ENCODE measurements at regions not wholly inside any gene's neighbourhood (a gene's known extent, or its start where the extent isn't known, plus 50 kb on each side); places are given as distances from the start of the nearest gene placed in this dataset.

DNA sequence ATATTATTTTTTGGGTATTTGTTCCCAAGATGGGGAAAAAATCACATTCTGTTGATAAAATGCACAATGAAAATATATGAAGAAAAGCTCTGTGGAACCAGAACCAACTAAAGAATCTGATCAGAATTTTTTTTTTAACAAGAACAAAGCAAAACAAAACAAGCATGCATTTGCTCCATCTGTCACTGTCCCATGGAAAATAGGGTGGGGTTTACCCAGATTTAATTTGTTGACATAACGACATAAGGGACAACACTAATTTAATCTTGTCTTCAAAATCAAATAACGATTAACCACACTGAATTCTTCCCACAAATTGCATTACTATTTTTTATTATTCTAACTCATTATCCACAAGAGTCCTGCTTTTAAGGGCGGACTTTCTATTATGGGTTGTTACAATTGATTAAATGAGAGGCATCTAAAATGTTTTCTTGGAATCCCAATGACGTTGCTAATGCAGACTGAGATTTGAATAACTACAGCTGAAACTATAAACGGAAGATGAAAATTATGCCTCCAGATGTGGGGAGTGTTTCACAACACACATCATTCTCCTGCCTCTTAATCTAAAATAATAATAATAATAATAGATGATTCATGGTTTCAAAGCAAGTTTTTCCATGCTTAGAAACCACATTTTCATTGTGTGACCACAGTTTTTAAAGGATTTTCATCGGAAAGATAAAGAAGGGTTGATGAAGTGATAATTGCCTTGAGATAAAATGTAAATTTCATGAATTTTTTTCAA, 307.0 kb upstream of the CPEB2 start:
- H3K4me2 ChIP-seq (ENCODE audit: low read length): no peak overlapping the region
- no peaks in the 10 kb centered on the region for H3K4me1 ChIP-seq (ENCODE audit: control insufficient read depth, insufficient read depth, low read length)
- no peak overlapping the region for H3K4me3 ChIP-seq (ENCODE audit: low read length)
- no peaks in the 10 kb centered on the region for H3K27me3 ChIP-seq (ENCODE audit: control insufficient read depth, insufficient read depth, low read length)
- H3K36me3 ChIP-seq (ENCODE audit: insufficient read depth, low read length): no peaks in the 10 kb centered on the region
- H3K9ac ChIP-seq (ENCODE audit: low read depth, low read length): no peak overlapping the region
- no peaks in the 10 kb centered on the region for H3K9me3 ChIP-seq (replicated peaks; ENCODE audit: low read length)

DNA sequence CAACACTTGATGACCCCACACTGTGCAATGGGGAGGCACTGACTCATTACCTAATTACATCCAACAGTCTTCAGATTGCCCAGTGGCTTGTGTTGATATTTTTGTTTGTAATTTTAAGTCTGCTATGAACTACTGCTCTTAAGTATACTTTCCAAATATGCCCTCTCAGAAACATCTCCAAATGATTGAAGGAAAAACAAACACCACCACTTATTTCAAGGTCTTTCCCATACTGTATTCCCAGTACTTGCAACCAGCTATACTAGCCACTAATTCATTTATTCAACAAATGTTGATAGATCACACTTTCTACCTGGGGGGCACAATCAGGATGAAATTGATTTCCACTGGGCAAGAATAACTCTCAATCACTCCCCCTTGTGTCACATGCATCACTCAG, 302.2 kb upstream of the CPEB2 start:
- Histone ChIP-seq H3K27me3 (ENCODE audit: control insufficient read depth, insufficient read depth, low read length) (no peaks in the 10 kb centered on the region), H3K4me1 (ENCODE audit: control insufficient read depth, insufficient read depth, low read length) (no peaks in the 10 kb centered on the region), H3K4me3 (ENCODE audit: low read length) (no peak overlapping the region), H3K36me3 (ENCODE audit: insufficient read depth, low read length) (no peaks in the 10 kb centered on the region), H3K4me2 (ENCODE audit: low read length) (no peak overlapping the region), H3K9ac (ENCODE audit: low read depth, low read length) (no peak overlapping the region), H3K9me3 (replicated peaks; ENCODE audit: low read length) (no peaks in the 10 kb centered on the region)

DNA sequence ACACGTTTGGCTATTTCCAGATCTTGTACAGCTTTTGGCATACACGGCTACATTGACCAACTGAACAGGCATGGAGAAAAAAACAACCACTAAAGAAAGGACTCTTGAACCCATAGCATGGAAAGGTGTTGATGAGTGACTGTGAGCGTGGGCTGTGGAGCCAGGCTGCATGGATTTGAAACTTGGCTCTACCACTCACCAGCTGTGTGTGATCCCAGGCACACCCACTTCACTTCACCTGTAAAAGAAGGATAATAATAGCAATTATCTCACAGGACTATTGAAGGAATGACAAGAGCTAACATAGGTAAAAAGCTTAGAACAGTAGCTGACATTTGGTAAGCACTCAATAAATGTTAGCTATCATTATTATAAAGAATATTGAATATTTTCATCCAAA, 301.7 kb upstream of the CPEB2 start:
- no peaks in the 10 kb centered on the region for H3K4me1 ChIP-seq (ENCODE audit: control insufficient read depth, insufficient read depth, low read length)
- no peaks in the 10 kb centered on the region for H3K9me3 ChIP-seq (replicated peaks; ENCODE audit: low read length)
- no peaks in the 10 kb centered on the region for H3K36me3 ChIP-seq (ENCODE audit: insufficient read depth, low read length)
- no peaks in the 10 kb centered on the region for H3K27me3 ChIP-seq (ENCODE audit: control insufficient read depth, insufficient read depth, low read length)
- no peak overlapping the region for H3K4me2 ChIP-seq (ENCODE audit: low read length)
- H3K9ac ChIP-seq (ENCODE audit: low read depth, low read length): no peak overlapping the region
- no peak overlapping the region for H3K4me3 ChIP-seq (ENCODE audit: low read length)

DNA sequence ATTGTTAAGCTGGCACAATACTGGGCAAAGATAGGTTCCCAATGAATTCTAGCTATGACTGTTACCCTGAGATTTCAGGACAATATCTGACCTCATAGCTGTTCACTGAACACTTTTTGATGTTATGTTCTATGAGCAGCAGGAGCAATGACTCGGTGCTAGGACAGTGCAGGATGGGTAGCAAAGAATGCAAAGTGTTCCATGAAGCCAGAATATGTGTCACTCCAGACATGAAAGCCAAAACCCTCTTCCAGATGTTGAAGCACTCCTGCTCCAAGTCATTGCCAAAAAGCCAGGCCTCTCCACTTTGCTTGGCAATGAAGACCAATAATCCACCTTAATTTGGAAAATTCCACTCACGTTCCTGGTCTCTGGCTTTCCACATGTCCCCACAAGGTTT, 300.9 kb upstream of the CPEB2 start:
- Histone ChIP-seq H3K9ac (ENCODE audit: low read depth, low read length) (no peak overlapping the region), H3K4me2 (ENCODE audit: low read length) (no peak overlapping the region), H3K36me3 (ENCODE audit: insufficient read depth, low read length) (no peaks in the 10 kb centered on the region), H3K27me3 (ENCODE audit: control insufficient read depth, insufficient read depth, low read length) (no peaks in the 10 kb centered on the region), H3K4me3 (ENCODE audit: low read length) (no peak overlapping the region), H3K9me3 (replicated peaks; ENCODE audit: low read length) (no peaks in the 10 kb centered on the region), H3K4me1 (ENCODE audit: control insufficient read depth, insufficient read depth, low read length) (no peaks in the 10 kb centered on the region)

DNA sequence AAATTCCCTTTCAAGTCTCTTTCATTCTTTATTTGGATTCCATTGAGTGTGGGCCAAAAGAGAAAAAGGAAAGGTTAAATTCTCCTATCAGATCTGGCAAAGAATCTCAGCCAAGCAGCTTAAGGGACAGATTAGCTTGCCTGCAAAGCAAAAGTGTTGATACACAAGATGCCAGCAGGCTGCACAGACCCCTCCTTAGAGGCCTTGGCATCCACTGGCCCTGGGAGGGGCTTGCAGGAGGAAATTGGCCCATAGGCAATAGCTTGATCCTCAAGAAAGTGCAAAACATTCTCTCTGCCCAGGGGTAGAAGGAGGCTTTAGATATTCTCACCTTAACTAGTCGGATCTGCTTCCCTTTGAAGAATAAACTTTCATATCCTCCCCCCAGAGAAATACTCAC, 300.4 kb upstream of the CPEB2 start:
- H3K4me2 ChIP-seq (ENCODE audit: low read length): no peak overlapping the region
- H3K27me3 ChIP-seq (ENCODE audit: control insufficient read depth, insufficient read depth, low read length): no peaks in the 10 kb centered on the region
- no peak overlapping the region for H3K4me3 ChIP-seq (ENCODE audit: low read length)
- no peaks in the 10 kb centered on the region for H3K36me3 ChIP-seq (ENCODE audit: insufficient read depth, low read length)
- no peak overlapping the region for H3K9ac ChIP-seq (ENCODE audit: low read depth, low read length)
- no peaks in the 10 kb centered on the region for H3K4me1 ChIP-seq (ENCODE audit: control insufficient read depth, insufficient read depth, low read length)
- H3K9me3 ChIP-seq (replicated peaks; ENCODE audit: low read length): no peaks in the 10 kb centered on the region

DNA sequence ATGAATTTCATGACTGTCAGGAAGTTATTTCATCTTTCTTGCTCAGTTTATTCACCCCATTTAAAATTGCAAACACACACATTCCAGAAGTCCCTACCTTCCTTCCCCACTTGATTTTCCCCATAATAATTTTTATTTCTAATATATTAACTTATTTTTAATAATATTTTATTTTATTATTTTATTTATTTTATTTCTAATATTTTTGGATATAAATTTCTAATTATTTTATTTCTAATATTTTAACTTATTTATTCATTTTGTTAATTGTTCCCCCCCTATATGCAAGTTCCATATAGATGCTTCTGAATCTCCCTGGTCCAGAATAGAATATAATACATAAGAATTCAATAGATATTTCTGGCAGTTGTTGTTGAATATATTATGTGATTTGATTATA, 293.7 kb upstream of the CPEB2 start:
- H3K27me3 ChIP-seq (ENCODE audit: control insufficient read depth, insufficient read depth, low read length): no peaks in the 10 kb centered on the region
- H3K9me3 ChIP-seq (replicated peaks; ENCODE audit: low read length): no peaks in the 10 kb centered on the region
- H3K4me1 ChIP-seq (ENCODE audit: control insufficient read depth, insufficient read depth, low read length): no peaks in the 10 kb centered on the region
- H3K4me3 ChIP-seq (ENCODE audit: low read length): no peak overlapping the region
- no peak overlapping the region for H3K9ac ChIP-seq (ENCODE audit: low read depth, low read length)
- no peaks in the 10 kb centered on the region for H3K36me3 ChIP-seq (ENCODE audit: insufficient read depth, low read length)
- H3K4me2 ChIP-seq (ENCODE audit: low read length): no peak overlapping the region

DNA sequence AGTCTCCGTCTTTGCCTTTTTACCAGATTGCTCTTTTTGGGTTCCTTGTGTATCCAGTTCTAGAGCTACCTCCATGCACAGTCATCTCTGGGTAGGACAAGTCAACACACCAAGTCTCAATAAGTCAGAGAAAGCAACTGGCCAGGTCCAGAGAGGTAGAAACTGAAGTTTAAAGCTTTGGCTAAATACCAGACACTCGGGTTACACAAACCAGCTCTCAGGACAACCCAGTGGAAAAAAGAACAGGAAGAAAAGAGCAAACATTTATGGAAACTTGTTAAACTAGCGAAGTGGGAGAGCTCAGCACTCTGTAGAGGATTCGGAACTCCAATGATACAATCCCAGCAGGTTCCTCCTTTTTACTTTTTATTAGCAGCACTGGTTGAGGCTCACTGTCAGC, 291.0 kb upstream of the CPEB2 start:
- Histone ChIP-seq H3K36me3 (ENCODE audit: insufficient read depth, low read length) (no peaks in the 10 kb centered on the region), H3K4me1 (ENCODE audit: control insufficient read depth, insufficient read depth, low read length) (no peaks in the 10 kb centered on the region), H3K4me2 (ENCODE audit: low read length) (no peak overlapping the region), H3K4me3 (ENCODE audit: low read length) (no peak overlapping the region), H3K9me3 (replicated peaks; ENCODE audit: low read length) (no peaks in the 10 kb centered on the region), H3K9ac (ENCODE audit: low read depth, low read length) (no peak overlapping the region), H3K27me3 (ENCODE audit: control insufficient read depth, insufficient read depth, low read length) (no peaks in the 10 kb centered on the region)

DNA sequence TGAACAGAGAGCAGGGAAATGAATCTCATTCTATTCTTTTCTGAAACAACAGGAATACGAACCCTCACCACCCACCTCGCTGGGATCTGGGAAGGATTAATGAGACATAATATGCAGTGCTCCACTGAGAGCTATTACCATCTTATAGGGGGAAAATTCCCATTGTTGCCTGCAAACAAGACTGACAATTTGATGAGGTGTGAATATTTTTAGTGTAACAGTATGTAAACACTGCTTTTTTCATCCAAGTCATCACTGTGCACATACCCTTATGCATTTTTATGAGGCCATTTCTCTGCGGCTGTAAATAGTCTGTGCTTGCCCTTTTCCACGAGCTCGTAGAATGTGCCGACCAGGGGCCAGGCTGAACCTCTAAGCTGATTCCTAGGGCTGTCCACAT, 285.6 kb upstream of the CPEB2 start:
- no peaks in the 10 kb centered on the region for H3K27me3 ChIP-seq (ENCODE audit: control insufficient read depth, insufficient read depth, low read length)
- H3K4me1 ChIP-seq (ENCODE audit: control insufficient read depth, insufficient read depth, low read length): peaks cover 8% of the 10 kb centered on the region
- H3K36me3 ChIP-seq (ENCODE audit: insufficient read depth, low read length): no peaks in the 10 kb centered on the region
- H3K4me3 ChIP-seq (ENCODE audit: low read length): no peak overlapping the region
- no peaks in the 10 kb centered on the region for H3K9me3 ChIP-seq (replicated peaks; ENCODE audit: low read length)
- H3K9ac ChIP-seq (ENCODE audit: low read depth, low read length): no peak overlapping the region
- no peak overlapping the region for H3K4me2 ChIP-seq (ENCODE audit: low read length)

DNA sequence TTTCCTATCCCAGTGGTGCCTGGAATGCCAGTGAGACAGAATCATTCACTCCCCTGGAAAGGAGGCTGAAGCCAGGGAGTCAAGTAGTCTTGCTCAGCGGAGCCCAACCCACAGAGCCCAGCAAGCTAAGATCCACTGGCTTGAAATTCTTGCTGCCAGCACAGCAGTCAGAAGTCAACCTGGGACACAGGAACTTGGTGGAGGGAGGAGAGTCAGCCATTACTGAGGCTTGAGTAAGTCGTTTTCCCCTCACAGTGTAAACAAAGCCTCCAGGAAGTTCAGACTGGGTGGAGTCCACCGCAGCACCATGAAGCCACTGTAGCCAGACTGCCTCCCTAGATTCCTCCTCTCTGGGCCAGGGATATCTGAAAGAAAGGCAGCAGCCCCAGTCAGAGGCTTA, 283.2 kb upstream of the CPEB2 start:
- H3K9ac ChIP-seq (ENCODE audit: low read depth, low read length): no peak overlapping the region
- H3K27me3 ChIP-seq (ENCODE audit: control insufficient read depth, insufficient read depth, low read length): no peaks in the 10 kb centered on the region
- no peaks in the 10 kb centered on the region for H3K36me3 ChIP-seq (ENCODE audit: insufficient read depth, low read length)
- H3K4me1 ChIP-seq (ENCODE audit: control insufficient read depth, insufficient read depth, low read length): peaks cover 8% of the 10 kb centered on the region
- H3K9me3 ChIP-seq (replicated peaks; ENCODE audit: low read length): no peaks in the 10 kb centered on the region
- H3K4me3 ChIP-seq (ENCODE audit: low read length): no peak overlapping the region
- H3K4me2 ChIP-seq (ENCODE audit: low read length): no peak overlapping the region

DNA sequence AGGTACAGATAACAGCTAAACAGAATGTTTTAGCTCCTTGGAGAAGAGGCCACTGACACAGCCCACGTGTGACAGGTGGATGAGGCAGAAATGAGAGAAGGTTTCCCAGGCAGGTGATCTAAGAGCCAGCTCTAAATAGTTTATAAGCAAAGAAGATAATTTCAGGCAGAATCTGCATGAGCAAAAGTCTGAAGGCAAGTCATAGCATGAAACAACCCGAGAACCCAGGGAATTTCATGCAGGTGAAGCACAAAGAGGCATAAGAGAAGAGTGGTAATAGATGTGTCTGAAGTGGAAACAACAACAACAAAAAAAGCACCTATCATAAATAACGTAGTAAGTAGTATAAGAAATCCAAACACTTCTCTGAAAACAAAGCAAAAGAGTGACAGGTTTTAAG, 275.8 kb upstream of the CPEB2 start:
- Histone ChIP-seq H3K27me3 (ENCODE audit: control insufficient read depth, insufficient read depth, low read length) (no peaks in the 10 kb centered on the region), H3K4me2 (ENCODE audit: low read length) (no peak overlapping the region), H3K36me3 (ENCODE audit: insufficient read depth, low read length) (no peaks in the 10 kb centered on the region), H3K9me3 (replicated peaks; ENCODE audit: low read length) (no peaks in the 10 kb centered on the region), H3K9ac (ENCODE audit: low read depth, low read length) (no peak overlapping the region), H3K4me1 (ENCODE audit: control insufficient read depth, insufficient read depth, low read length) (peaks cover 6% of the 10 kb centered on the region), H3K4me3 (ENCODE audit: low read length) (no peak overlapping the region)

DNA sequence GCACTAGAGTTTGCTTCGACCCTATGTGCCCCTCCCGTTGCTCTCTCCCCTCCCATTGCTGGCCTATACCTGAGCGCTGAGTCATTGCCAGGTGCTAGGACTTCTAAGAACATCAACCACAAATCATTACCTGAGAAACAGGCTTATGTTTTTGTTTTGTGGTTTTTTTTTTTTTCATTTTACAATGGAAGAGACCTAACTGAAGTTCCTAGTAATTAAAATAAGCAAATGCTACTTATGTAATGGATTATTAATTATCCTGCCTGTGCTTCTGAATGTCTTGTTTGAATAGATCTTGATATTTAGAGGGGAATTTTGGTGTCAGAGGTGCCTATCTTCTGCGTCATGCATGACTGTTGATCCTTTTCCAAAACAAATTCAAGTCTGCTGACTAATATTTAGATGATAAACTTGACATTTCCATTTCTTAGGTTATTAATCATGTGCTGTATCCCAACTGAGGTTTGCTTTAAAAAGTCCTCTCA, 275.4 kb upstream of the CPEB2 start:
- Histone ChIP-seq H3K9ac (ENCODE audit: low read depth, low read length) (no peak overlapping the region), H3K9me3 (replicated peaks; ENCODE audit: low read length) (no peaks in the 10 kb centered on the region), H3K36me3 (ENCODE audit: insufficient read depth, low read length) (no peaks in the 10 kb centered on the region), H3K4me3 (ENCODE audit: low read length) (no peak overlapping the region), H3K4me2 (ENCODE audit: low read length) (no peak overlapping the region), H3K27me3 (ENCODE audit: control insufficient read depth, insufficient read depth, low read length) (no peaks in the 10 kb centered on the region), H3K4me1 (ENCODE audit: control insufficient read depth, insufficient read depth, low read length) (peaks cover 6% of the 10 kb centered on the region)

DNA sequence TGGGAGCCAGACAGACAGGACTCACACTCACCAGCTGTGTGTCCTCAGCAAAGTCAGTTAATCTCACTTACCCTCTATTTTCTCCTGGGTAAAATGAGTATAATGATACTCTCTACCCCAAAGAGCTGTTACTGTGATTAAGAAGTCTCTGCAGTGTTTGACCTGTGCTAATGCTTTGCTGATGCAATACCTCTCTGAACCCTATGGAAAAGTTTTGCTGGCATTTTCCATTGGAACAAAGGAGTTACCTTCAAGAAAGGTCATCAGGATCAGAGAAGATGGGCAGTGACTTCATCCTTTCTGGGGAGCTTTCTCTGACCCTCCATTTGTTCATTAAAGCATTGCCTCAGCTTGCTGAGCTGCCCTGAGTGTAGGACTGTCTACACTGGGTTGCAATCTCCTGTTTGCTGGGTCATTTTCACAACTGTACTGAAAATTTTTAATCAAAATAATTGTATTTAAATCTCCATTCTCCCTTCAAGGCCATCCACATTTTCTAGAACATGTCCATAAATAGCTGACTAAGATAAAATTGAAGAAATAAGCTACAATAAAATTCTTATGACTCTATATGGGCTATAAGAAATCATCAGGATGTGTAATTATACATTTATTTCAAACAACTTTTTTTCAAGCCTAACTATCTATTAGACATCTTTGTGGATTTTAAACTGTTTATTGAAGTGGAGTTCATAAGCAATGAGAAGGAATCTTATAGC, 272.8 kb upstream of the CPEB2 start:
- H3K9ac ChIP-seq (ENCODE audit: low read depth, low read length): no peak overlapping the region
- no peak overlapping the region for H3K4me2 ChIP-seq (ENCODE audit: low read length)
- H3K4me3 ChIP-seq (ENCODE audit: low read length): no peak overlapping the region
- no peaks in the 10 kb centered on the region for H3K9me3 ChIP-seq (replicated peaks; ENCODE audit: low read length)
- no peaks in the 10 kb centered on the region for H3K36me3 ChIP-seq (ENCODE audit: insufficient read depth, low read length)
- H3K27me3 ChIP-seq (ENCODE audit: control insufficient read depth, insufficient read depth, low read length): no peaks in the 10 kb centered on the region
- H3K4me1 ChIP-seq (ENCODE audit: control insufficient read depth, insufficient read depth, low read length): peaks cover 6% of the 10 kb centered on the region
